KG1 (cell line): ENCODE measurements at regions not wholly inside any gene's neighbourhood (a gene's known extent, or its start where the extent isn't known, plus 50 kb on each side); places are given as distances from the start of the nearest gene placed in this dataset.

Experiments
- DNase-seq: peaks from one replicate; lab custom pipeline; 2025; lab: John Stamatoyannopoulos, UW

DNA sequence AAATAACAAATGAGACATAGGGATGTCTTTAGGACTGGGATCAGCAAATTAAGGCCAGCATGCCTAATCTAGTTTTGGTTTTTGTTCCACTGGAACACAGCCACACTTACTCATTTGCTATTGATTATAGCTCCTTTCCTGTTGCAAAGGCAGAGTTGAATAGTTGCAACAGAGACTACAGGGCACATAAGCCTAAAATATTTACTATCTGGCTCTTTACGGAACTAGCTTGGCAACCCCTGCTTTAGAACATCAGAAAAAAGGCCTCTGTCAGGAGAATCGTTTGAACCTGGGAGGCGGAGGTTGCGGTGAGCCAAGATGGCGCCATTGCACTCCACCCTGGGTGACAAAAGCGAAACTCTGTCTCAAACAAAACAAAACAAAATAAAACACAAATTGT, 384.8 kb downstream of the ELAVL2 start:
- DNase-seq = no peak

DNA sequence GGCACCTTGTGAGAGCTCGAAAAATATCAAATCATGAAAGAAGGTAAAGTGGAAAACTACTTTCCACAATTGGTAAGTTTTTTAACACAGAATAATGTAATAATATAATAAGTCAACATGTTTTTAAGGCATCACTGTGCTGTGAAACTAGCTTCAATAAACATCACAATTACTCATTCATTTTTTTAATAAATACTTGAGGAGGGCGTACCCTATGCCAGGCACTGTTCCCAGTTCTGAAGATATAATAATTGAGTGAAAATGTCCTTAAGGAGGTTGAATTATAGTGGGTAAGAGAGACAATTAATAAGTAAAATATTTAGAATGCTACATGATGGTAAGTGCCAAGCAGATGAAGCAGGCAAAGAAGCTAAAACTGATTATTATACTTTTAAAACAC, 381.4 kb downstream of the ELAVL2 start:
- DNase-seq = no peak

DNA sequence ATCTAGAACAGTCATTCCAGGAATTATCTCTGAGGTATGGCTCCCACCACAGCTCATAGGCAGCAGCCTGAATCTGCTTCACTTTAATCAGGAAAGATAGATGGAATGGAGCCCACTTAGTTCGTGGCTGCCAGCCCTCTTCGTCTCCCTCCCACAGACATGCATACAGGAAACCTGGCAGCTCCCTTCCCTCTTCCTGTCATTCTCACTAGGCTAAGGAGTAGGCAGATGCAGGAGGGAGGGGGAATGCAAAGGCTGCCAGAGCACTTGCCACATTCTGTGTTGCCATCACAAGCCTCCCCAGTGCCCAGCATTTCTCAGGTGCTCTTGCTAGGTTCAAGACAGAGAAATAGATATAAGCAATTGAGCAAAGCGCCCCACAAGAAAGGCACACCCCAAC, 378.9 kb downstream of the ELAVL2 start:
- DNase-seq = no peak

DNA sequence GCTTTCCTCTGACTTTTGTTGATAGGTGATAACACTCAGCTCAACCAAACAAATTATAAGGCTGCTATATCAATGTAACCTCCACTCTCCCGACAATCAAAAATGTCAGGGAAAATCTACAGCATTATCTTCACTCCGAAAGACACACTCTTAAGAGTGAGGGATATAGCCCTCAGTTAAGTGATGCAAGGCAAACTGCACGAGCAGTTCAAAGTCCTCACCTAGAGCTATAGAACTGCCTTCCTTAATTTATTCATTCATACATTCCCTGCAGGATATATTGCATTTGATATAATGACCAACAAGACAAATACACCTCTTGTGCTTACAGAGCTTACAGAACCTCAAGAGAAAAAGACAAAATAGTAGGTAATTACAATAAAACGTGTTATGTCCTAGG, 378.1 kb downstream of the ELAVL2 start:
- no peak for DNase-seq

DNA sequence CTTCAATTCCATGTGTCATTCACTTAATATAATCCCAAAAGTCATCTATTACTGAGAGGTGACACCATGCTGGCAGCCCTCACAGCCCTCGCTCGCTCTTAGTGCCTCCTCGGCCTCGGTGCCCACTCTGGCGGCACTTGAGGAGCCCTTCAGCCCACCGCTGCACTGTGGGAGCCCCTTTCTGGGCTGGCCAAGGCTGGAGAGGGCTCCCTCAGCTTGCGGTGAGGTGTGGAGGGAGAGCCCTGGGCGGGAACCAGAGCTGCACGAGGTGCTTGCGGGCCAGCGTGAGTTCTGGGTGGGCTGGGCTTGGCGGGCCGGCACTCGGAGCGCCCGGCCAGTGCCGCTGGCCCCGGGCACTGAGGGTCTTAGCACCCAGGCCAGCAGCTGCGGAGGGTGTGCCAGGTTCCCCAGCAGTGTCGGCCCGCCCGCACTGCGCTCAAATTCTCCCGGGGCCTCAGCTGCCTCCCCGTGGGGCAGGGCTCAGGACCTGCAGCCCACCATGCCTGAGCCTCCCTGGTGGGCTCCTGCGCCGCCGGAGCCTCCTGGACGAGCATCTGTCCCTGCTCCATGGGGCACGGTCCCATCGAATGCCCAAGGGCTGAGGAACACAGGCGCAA, 374.1 kb downstream of the ELAVL2 start:
- DNase-seq = no peak

DNA sequence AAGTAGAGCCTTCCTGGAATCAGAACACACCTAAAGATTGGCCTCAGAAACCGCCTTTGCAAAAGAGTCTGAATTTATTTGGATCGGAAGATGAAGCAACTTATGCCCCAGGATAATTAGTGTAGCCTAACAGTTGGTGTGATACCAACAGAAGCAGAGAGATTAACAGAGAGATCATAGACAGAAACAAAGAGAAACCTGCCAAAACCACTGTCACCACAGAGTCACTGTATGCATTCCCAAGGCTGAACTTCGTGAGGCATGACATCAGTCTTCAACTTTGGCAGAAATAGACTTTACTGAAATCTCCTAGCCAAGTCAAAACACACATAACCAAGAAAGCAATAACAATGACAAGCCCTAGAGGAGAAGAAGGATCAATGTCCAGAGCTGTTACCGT, 361.8 kb downstream of the ELAVL2 start:
- DNase-seq = no peak

DNA sequence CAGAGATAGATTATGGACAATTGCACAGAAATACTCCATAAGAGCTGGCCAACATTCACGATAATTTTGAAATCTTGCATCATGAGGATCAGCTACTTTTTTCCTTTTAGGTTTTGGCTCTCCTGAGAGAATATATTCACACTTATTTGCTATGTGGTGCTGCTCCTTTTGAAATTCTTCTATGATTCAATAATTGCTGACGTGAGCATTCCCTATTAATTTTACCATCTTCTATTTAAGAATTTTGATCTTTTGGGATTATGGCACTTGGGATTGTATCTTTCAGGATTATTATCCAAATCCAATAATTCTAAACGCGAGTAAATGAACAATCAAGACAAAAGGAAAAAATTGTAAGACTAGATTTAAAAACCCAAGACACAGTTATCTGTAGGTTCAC, 358.8 kb downstream of the ELAVL2 start:
- DNase-seq = no peak

DNA sequence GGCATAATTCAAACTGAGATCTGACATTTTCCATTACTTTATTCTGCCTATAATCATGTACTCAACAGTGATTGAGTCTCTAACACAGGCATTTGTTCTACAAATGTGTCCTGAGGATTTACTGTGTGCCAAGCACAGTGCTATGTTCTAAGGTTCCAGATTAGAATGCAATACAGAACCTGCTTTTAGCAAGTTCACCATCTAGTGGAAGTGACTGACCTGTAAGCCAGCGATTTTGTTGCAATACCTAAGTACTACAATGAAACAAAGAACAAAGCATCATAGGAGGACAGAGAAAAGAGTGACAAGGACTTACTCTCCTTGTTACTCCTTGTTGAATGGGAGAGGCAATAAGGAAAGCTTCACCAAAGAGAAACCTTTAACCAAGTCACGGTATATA, 348.1 kb downstream of the ELAVL2 start:
- DNase-seq = no peak

DNA sequence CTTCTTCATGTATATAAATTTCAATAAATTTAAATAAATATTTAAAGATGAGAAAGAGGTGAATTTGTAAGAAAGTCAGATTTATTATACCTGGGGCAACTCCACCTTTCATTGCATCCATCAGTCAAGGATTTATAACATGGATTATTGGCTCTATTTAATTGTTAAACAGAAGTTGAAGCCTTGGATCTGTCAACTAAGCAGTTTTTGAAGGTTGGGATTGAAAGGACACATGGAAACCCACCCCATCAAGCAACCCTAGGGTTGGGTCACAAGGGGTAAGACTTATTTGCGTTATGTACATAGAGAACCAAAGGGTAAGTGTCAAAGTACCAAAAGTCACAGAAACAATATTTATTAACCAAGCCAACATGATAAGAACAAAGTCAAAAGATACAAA, 342.5 kb downstream of the ELAVL2 start:
- no peak for DNase-seq

DNA sequence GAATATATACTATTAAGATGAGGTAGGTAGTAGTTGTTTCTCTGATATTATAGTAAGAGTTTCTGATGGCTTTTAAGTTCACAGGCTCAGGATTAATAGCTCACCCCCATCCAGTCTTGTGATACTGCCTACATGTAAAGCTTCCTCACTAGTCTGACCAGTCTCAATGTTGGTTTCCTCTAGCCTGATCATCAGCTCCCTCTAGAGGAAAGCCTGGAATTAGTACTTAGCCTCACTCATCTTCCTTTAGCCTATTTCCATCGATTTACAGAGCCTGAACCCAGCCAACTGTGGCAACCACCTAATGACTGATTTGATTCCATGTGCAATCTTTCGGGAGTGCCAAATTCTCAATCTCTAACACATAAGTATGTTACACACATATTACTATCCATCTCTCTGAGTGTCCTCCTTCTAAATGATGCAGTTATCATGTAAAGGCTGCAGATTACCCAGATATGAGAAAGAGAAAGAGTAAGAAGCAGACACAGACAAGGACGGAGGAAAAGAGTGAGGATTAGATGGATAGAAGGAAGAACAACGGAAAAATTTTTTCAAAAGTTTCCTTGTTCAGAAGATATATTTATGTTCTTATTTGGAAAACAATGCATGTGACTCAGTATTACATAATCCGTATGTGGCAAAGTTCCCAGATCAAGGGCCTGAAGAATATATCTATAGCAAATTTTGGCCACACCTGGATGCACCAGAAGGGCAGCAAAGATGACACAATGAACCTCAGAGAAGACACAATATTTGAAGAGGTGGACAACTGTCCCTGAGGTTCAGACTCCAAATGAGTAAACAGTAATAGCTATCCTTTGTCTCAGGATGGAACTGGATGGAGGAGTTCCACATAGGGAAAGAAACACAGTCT, 333.7 kb downstream of the ELAVL2 start:
- DNase-seq = peak; percentile 12

DNA sequence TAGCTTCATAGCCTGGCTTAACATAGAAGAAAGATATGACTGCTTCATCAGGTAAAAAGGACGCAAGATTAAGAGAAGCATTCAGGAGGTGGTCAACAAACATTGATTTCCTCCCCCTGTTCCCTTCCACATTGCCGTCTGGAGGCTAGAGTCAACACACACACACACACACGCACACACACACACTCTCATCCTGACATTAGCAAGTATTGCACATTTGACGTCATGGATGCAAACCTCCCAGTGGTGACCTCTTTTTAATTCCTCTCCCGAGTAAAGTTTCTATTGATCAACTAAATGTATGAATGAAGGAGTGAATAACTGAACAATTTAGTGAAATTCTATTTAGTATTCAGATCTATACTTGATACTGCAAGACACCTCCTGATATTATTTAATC, 332.8 kb downstream of the ELAVL2 start:
- no peak for DNase-seq

DNA sequence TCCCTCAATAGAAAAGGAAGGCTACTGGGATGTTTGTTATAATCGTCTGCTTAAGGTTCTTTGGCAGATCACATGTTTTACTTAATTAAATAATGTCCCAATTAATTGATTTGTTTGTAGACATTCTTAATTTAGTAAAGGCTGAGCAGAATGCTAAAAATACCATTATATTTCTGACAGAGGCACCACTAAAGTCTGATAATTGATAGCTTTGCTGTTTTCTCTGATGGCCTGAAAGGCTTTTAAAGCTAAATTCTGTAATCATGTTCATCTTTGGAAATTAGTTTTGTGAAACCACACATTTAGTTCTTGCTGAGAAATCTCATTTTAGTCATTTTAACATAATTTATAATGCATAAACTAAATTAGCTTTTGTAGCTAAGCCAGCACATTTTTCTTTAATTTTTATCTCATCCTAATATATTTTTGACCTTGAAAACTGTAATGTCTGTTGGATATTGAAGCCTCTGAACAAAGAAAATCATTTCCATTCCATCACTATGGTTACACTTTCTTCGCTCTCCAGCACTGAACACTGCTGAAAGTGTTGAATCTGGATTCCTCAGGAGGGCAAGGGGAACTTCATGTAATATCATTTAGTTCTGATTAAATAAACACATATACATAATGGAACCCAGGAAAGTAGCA, 329.4 kb downstream of the ELAVL2 start:
- no peak for DNase-seq

DNA sequence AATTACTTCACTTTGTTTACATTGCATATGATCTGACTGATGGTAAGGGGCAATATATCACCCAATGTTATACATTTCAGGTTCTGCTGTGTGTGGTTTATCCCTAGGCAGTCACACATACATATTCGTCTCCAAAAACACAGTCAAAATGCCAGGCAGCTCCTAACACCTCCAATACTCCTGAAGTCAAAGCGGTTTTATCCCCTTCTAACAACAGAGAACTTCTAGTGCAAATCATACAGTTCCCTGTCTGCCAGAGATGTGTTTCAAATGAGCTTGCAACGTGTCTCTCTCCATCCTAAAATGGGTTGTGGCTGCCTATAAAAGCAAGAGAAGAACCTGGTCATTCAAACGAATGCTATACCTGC, 328.9 kb downstream of the ELAVL2 start:
- no peak for DNase-seq

DNA sequence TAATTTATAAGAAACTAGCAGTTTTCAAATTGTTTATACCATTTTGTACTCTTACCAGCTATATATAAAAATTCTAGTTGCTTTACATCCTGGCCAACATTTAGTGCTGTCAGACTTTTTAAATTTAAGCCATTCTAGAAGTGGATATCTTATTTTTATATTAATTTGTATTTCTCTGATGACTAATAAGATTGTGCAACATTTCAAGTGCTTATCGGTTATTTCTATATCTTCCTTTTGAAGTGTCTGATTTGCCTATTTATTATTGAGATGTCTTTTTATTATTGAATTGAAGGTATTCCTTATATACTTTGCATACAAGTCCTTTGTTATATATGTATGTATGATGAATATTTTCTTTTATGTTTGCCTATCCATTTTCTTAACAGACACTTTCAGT, 324.0 kb downstream of the ELAVL2 start:
- DNase-seq = no peak

DNA sequence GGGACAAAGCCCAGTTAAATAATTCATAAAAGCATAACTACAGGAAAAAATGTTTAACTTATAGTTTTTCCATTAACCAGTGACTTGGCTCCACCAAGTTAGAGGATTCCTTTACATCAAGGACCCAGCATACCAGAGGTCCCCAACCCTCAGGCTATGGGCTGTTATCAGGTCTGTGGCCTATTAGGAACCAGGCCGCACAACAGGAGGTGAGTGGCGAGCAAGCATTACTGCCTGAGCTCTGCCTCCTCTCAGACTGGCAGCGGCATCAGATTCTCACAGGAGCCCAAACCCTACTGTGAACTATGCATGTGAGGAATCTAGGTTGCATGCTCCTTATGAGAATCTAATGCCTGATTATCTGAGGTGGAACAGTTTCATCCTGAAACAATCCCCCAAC, 303.1 kb downstream of the ELAVL2 start:
- DNase-seq = no peak

DNA sequence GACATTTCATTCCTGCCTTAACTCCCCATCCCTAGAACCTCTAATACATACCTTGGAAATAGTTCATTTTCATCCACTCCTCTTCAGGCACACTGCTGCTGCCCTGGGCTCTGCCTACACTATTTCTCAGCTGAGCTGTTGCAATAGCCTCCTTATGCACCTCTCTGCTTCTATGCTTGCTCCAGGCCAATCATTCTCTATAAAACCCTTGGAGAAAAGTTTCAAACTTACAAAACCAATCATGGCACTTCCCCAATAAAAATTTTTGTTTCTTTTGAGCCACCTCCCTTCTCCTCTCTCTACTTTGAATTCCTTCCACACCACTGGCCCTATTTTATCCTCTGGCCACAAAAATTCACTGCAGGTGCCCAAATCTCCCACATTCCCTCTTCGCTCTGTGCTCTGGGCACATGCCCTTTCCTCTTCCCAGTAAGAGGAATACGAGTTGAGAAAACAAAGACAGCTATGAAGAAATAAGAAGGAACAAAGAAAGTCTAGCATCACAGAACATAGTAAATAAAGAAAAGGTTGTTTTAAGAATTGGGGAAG, 301.4 kb downstream of the ELAVL2 start:
- no peak for DNase-seq

DNA sequence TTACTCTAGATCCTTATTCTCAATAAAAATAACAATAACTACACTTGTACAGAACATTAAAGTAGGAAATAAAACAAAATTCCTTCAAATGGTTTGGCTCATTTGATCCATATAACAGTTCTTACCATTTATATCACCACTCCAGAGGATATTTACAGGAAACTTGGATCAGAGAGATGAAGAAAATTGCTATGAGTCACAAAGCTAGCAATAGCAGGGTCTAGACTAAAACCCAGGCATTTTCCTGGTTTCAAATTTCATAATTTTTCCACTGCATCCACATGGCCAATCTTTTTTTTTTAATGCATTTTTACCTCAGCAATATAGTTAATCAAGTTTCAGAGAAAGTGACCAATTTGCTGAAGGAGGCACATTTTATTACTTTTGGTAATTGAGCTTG, 299.2 kb downstream of the ELAVL2 start:
- DNase-seq = no peak

DNA sequence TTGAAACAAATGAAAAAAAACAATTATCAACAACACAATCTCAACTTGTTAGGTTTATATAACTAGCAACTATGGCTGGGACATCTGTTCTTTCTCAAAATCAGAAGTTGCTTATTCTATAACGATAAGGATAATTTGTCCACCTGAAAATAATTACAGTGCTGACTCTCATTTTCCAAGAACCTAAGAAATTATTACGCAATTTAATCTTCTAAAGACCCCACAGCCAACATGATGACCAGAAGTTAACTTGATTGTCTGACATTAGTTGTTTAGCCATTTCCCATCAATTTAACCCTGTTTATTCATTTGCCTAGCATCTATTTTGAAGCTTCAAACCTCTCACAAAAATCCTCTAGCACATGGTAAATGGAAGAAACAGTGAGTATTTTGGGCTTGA, 293.8 kb downstream of the ELAVL2 start:
- DNase-seq = no peak

DNA sequence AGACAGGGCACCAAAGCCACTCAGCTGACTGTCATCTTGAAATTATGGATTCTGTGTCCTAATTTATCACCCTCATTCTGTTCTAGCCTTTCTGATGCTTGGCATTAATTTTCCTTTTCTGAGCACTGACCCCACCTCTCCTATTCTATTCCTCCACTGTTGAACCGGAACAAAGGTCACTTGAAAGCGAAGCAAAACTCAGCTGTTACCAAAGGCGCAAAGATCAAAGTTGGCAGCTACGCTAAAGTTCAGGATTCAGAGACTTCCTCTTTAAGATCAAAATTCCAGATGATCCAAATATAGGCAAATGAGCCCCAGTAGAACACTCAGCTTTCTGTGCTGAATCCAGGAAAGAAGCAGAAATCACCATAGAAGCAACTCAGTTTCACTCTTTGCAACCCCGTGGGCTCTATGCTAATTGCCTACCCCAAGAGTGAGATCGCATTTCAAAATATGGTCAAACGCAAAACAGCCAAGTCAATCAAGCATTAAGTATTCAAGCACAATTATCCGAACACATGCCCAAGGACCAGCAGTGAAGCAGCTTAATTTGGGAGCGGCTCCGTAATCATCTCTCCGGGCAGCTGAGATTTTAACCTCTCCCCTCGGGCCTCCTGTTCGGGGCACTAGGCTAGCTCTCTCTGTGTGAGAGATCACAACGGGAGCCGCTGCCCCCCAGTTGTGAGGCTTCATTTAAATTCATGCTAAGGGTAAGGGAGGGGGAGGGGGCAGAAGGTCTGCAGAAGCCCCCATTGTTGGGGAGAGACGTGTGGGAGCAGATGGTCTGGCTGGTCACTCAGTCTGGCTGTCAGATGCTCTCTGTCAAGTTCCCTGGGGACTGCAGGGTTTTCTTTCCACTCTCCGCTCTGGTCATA, 288.6 kb downstream of the ELAVL2 start:
- no peak for DNase-seq

DNA sequence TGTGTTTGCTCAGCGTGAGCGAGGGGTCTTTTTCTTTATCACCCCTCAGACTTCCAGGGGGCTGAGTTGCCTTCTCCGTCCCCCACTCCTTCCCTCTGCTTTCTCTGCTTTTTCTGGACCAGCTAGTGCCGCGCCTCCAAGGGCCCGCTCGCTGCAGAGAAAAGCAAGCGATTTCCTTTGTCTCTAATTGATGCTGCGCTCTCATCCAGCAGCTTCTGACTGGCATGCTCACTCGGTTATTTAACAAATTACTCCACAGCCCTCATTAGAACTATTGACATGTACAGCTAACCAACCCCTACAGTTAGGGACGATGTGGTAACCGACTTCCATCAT, 288.0 kb downstream of the ELAVL2 start:
- DNase-seq = no peak

DNA sequence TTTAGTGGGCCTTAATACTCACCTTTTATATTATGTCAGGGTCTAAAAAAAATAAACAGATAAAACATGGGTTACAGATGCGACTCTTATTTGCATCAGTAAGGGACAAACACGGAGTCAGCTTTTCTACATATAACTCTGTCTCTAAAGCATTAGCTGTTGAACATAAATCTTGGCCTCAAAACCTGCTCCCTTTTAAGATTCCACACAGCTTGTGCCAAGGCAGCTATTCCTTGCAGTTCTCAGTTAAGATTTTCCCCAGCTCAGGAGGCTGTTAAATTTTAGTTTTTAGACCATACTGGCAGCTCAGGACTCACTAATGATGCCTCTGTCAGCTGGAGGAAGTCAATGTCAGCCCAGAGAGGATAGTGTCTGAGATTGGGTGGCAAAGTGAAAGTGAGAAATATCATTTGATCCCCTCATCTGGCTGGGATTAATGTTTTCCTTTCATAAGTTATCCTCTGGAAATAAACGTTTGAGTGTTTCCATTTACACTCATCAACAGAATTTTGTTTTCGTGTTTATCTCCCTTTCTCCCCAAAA, 287.5 kb downstream of the ELAVL2 start:
- no peak for DNase-seq

DNA sequence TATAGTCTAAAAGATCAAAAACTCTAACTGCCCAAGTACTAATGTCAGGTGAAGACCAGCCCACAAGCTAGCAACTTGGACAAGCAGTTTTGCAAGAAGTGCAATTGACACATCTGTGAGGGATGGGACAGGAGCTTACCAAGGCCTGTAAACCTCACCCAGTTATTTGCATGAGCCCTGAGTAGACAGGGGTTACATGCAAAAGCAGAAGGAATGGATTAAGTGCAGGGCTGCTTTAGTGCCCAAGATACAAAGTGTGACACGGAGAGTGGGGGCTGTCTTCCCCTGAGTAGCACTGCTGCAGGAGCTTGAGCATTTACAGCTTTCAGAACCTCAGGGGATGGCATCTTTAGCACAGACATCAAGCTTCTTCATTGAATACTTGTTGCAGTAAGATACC, 286.7 kb downstream of the ELAVL2 start:
- no peak for DNase-seq
